ENCODE measurements at regions not wholly inside any gene's neighbourhood (a gene's known extent, or its start where the extent isn't known, plus 50 kb on each side); places are given as distances from the start of the nearest gene placed in this dataset.

- Histone ChIP-seq H3K4me1 (ENCODE audit: control insufficient read depth, low read length) (no peaks in the 10 kb centered on the region), H3K79me2 (ENCODE audit: control insufficient read depth, low read length) (no peaks in the 10 kb centered on the region), H4K20me1 (ENCODE audit: control insufficient read depth, insufficient read depth, low read depth, low read length) (no peaks in the 10 kb centered on the region), H3F3A (ENCODE audit: control insufficient read depth, insufficient read depth) (no peaks in the 10 kb centered on the region), H3K9me3 (ENCODE audit: control insufficient read depth, insufficient read depth, low read length) (no peaks in the 10 kb centered on the region), H3K9me2 (replicated peaks; ENCODE audit: control insufficient read depth, low read length) (no peaks in the 10 kb centered on the region), H3K36me3 (ENCODE audit: control insufficient read depth, low read length) (no peaks in the 10 kb centered on the region), H3K27me3 (ENCODE audit: control insufficient read depth, low read length) (no peaks in the 10 kb centered on the region), H3K27ac (ENCODE audit: low read depth, low read length) (no peak overlapping the region), H3K4me2 (ENCODE audit: low read length) (no peak overlapping the region), H3K4me3 (ENCODE audit: low read length) (no peak overlapping the region)
- no peak for TF ChIP-seq EZH2phosphoT487 (IDR thresholded peaks at IDR 0.05; ENCODE audit: borderline replicate concordance, low read length)
- TF ChIP-seq, protein P1, sequence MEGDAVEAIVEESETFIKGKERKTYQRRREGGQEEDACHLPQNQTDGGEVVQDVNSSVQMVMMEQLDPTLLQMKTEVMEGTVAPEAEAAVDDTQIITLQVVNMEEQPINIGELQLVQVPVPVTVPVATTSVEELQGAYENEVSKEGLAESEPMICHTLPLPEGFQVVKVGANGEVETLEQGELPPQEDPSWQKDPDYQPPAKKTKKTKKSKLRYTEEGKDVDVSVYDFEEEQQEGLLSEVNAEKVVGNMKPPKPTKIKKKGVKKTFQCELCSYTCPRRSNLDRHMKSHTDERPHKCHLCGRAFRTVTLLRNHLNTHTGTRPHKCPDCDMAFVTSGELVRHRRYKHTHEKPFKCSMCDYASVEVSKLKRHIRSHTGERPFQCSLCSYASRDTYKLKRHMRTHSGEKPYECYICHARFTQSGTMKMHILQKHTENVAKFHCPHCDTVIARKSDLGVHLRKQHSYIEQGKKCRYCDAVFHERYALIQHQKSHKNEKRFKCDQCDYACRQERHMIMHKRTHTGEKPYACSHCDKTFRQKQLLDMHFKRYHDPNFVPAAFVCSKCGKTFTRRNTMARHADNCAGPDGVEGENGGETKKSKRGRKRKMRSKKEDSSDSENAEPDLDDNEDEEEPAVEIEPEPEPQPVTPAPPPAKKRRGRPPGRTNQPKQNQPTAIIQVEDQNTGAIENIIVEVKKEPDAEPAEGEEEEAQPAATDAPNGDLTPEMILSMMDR (IDR thresholded peaks at IDR 0.05; ENCODE audit: low read depth, low read length, poor library complexity, severe bottlenecking): no peak
Measured at GRCh38 chr13:31594056-31594455, 145.3 kb upstream of the RXFP2 start.

DNA sequence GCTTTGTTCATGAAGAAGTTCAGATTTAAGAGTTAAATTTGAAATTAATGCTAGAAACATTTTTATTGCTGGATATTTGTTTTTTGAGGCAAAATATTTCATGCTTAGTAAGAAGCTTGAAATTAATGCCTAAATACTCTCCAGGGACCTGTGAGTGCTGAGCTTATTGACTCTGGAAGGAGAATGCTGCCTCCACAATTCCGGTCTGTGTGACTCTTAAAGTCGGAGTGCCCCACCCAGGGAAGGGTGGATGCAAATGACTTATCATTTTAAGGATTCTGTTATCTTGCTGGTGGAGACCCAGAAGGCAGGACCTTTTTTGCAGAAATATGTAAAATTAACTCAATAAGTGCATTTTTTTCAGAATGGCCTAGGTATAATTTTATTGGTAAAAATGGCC is 143.8 kb upstream of the RXFP2 start:
- H3K4me3 ChIP-seq (ENCODE audit: low read length): no peak overlapping the region
- H4K20me1 ChIP-seq (ENCODE audit: control insufficient read depth, insufficient read depth, low read depth, low read length): no peaks in the 10 kb centered on the region
- H3K79me2 ChIP-seq (ENCODE audit: control insufficient read depth, low read length): no peaks in the 10 kb centered on the region
- H3K9me2 ChIP-seq (replicated peaks; ENCODE audit: control insufficient read depth, low read length): no peaks in the 10 kb centered on the region
- no peak for TF ChIP-seq EZH2phosphoT487 (IDR thresholded peaks at IDR 0.05; ENCODE audit: borderline replicate concordance, low read length)
- TF ChIP-seq, protein P1 (IDR thresholded peaks at IDR 0.05; ENCODE audit: low read depth, low read length, poor library complexity, severe bottlenecking): no peak
- H3K9me3 ChIP-seq (ENCODE audit: control insufficient read depth, insufficient read depth, low read length): no peaks in the 10 kb centered on the region
- no peaks in the 10 kb centered on the region for H3K36me3 ChIP-seq (ENCODE audit: control insufficient read depth, low read length)
- no peaks in the 10 kb centered on the region for H3F3A ChIP-seq (ENCODE audit: control insufficient read depth, insufficient read depth)
- no peaks in the 10 kb centered on the region for H3K27me3 ChIP-seq (ENCODE audit: control insufficient read depth, low read length)
- no peaks in the 10 kb centered on the region for H3K4me1 ChIP-seq (ENCODE audit: control insufficient read depth, low read length)
- no peak overlapping the region for H3K4me2 ChIP-seq (ENCODE audit: low read length)
- H3K27ac ChIP-seq (ENCODE audit: low read depth, low read length): no peak overlapping the region

DNA sequence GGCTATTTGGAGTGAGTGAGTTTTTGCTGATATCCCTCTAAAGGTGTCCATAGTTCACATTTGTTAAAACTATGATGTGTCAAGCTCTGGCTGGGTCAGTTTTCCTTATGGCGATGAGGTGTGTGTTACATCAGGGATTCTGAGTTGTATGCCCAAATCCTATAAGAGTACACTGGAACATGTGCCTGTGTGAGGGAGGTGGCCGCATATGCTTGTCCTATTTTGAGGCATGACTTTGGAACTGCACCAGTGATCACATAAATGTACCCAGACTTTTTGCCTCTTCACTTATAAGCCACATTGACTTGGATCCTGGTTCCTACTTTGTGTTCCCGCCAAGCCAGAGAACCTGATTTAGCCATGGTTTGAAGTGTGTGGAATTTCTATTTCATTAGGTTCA is 140.3 kb upstream of the RXFP2 start:
- Histone ChIP-seq H3K9me2 (replicated peaks; ENCODE audit: control insufficient read depth, low read length) (no peaks in the 10 kb centered on the region), H3K27me3 (ENCODE audit: control insufficient read depth, low read length) (no peaks in the 10 kb centered on the region)

More for the DNA sequence above, 140.3 kb upstream of the RXFP2 start:
- Histone ChIP-seq H3K79me2 (ENCODE audit: control insufficient read depth, low read length) (no peaks in the 10 kb centered on the region), H3K36me3 (ENCODE audit: control insufficient read depth, low read length) (no peaks in the 10 kb centered on the region), H3K4me3 (ENCODE audit: low read length) (no peak overlapping the region), H3K9me3 (ENCODE audit: control insufficient read depth, insufficient read depth, low read length) (no peaks in the 10 kb centered on the region), H3K4me1 (ENCODE audit: control insufficient read depth, low read length) (no peaks in the 10 kb centered on the region), H3K4me2 (ENCODE audit: low read length) (no peak overlapping the region), H4K20me1 (ENCODE audit: control insufficient read depth, insufficient read depth, low read depth, low read length) (no peaks in the 10 kb centered on the region), H3F3A (ENCODE audit: control insufficient read depth, insufficient read depth) (no peaks in the 10 kb centered on the region), H3K27ac (ENCODE audit: low read depth, low read length) (no peak overlapping the region)
- TF ChIP-seq EZH2phosphoT487 (IDR thresholded peaks at IDR 0.05; ENCODE audit: borderline replicate concordance, low read length): no peak
- TF ChIP-seq, protein P1 (IDR thresholded peaks at IDR 0.05; ENCODE audit: low read depth, low read length, poor library complexity, severe bottlenecking): no peak
